GM10266 (cell line): ENCODE measurements at regions not wholly inside any gene's neighbourhood (a gene's known extent, or its start where the extent isn't known, plus 50 kb on each side); places are given as distances from the start of the nearest gene placed in this dataset.
"Not testable (repeated sequence)": the region's sequence is repeated elsewhere in the genome, so short reads cannot be mapped to it uniquely, and the experiment has no call there.

Experiments
- DNase-seq: peaks from one replicate; pipeline ENCODE4 v3.0.0; 2012; ENCODE audit errors: extremely low spot score
- CTCF ChIP-seq: IDR thresholded peaks from 2 replicates; pipeline ENCODE4 v1.5.1; 2012; ENCODE audit warnings: mild to moderate bottlenecking, low read depth; ENCODE audit not compliant: control insufficient read depth, insufficient read depth; ENCODE audit errors: missing control alignments

- no peak for DNase-seq
- TF ChIP-seq CTCF: no peak
These were observed 311.7 kb downstream of the NSUN3 start for GRCh38 chr3:94374439-94375161.

GRCh38 chr3:94377123-94377696, 314.3 kb downstream of the NSUN3 start:
- not testable (repeated sequence) for DNase-seq

GRCh38 chr3:94377863-94378262, 315.0 kb downstream of the NSUN3 start:
- DNase-seq: not testable (repeated sequence)

- TF ChIP-seq CTCF: no peak
- DNase-seq: no peak
These were observed 315.5 kb downstream of the NSUN3 start for GRCh38 chr3:94378322-94378721.

GRCh38 chr3:94379264-94379663, 316.4 kb downstream of the NSUN3 start:
- no peak for DNase-seq
- no peak for TF ChIP-seq CTCF

- DNase-seq: no peak
- TF ChIP-seq CTCF: no peak
These were observed 332.0 kb downstream of the NSUN3 start for GRCh38 chr3:94394885-94395284.

GRCh38 chr3:94395851-94396250, 333.0 kb downstream of the NSUN3 start:
- no peak for TF ChIP-seq CTCF
- DNase-seq: no peak

GRCh38 chr3:94398036-94398435, 335.2 kb downstream of the NSUN3 start:
- TF ChIP-seq CTCF: no peak
- DNase-seq: no peak
